ENCODE measurements at regions not wholly inside any gene's neighbourhood (a gene's known extent, or its start where the extent isn't known, plus 50 kb on each side); places are given as distances from the start of the nearest gene placed in this dataset.

- no peaks in the 10 kb centered on the region for H3K9me3 Mint-ChIP-seq
- peaks cover 0 to 10% of the 10 kb centered on the region in 2 experiments for H3K27me3 ChIP-seq (replicated peaks in 1 of 2; ENCODE audit: control insufficient read depth in 2 of 2, extremely low read depth in 1 of 2, insufficient read depth in 2 of 2, low read length in 1 of 2)
- H3K27ac ChIP-seq (ENCODE audit: low read length), result no peak overlapping the region
- no peaks in the 10 kb centered on the region for H3K36me3 Mint-ChIP-seq
- no peaks in the 10 kb centered on the region for H3K4me1 Mint-ChIP-seq
- ChIA-PET POLR2A (no interaction called here), CTCF (no interaction called here)
- no peaks in the 10 kb centered on the region for H3K36me3 ChIP-seq (ENCODE audit: control insufficient read depth in 2 of 2, extremely low read depth in 1 of 2, insufficient read depth in 1 of 2, low read length in 1 of 2)
- no peak overlapping the region for H3K4me3 ChIP-seq (ENCODE audit: control insufficient read depth in 1 of 2, extremely low read depth in 1 of 2, low read length in 1 of 2)
- H3K27ac Mint-ChIP-seq, result no peak overlapping the region
- H3K4me1 ChIP-seq (ENCODE audit: control insufficient read depth in 1 of 2, extremely low read depth in 1 of 2, insufficient read depth in 2 of 2, low read length in 2 of 2), result no peaks in the 10 kb centered on the region
- no peak overlapping the region for H3K4me3 Mint-ChIP-seq
- no peaks in the 10 kb centered on the region for H3K9me3 ChIP-seq
- DNase-seq, result no peak
- peaks cover 2 to 4% of the 10 kb centered on the region in 2 donors for H3K27me3 Mint-ChIP-seq
- WGBS (ENCODE audit: insufficient coverage), result 93% methylated on average over 2 of the region's 4 CpGs
- no peak for ATAC-seq (replicated peaks in 1 of 4)
Measured at GRCh38 chr16:54215471-54215870, 71.1 kb downstream of the IRX3 start.

- DNase-seq (no peak), ATAC-seq (replicated peaks in 1 of 4) (no peak)
- Histone ChIP-seq H3K4me1 (ENCODE audit: control insufficient read depth in 1 of 2, extremely low read depth in 1 of 2, insufficient read depth in 2 of 2, low read length in 2 of 2) (no peaks in the 10 kb centered on the region), H3K9me3 (no peaks in the 10 kb centered on the region), H3K27ac (ENCODE audit: low read length) (no peak overlapping the region), H3K27me3 (replicated peaks in 1 of 2; ENCODE audit: control insufficient read depth in 2 of 2, extremely low read depth in 1 of 2, insufficient read depth in 2 of 2, low read length in 1 of 2) (peaks cover 0 to 6% of the 10 kb centered on the region in 2 experiments), H3K36me3 (ENCODE audit: control insufficient read depth in 2 of 2, extremely low read depth in 1 of 2, insufficient read depth in 1 of 2, low read length in 1 of 2) (no peaks in the 10 kb centered on the region), H3K4me3 (ENCODE audit: control insufficient read depth in 1 of 2, extremely low read depth in 1 of 2, low read length in 1 of 2) (no peak overlapping the region)
- POLR2A ChIA-PET, result no interaction called here
- H3K27ac Mint-ChIP-seq, result no peak overlapping the region
- H3K4me1 Mint-ChIP-seq, result no peaks in the 10 kb centered on the region
- CTCF ChIA-PET, result no interaction called here
- H3K36me3 Mint-ChIP-seq, result no peaks in the 10 kb centered on the region
- H3K4me3 Mint-ChIP-seq, result no peak overlapping the region
- 44% methylated on average over 2 of the region's 4 CpGs for WGBS (ENCODE audit: insufficient coverage)
- H3K27me3 Mint-ChIP-seq, result peaks cover 4 to 5% of the 10 kb centered on the region in 2 donors
- H3K9me3 Mint-ChIP-seq, result no peaks in the 10 kb centered on the region
Measured at GRCh38 chr16:54213322-54213721, 73.3 kb downstream of the IRX3 start.

- CTCF ChIA-PET, result interaction anchor here in 1 of 2 donors (0.6 kb wide), 1 partner anchor 12 kb away, joined by 3 read pairs; no protein-coding TSS in a partner anchor
- Mint-ChIP-seq H3K4me1 (no peaks in the 10 kb centered on the region), H3K4me3 (no peak overlapping the region), H3K27ac (no peak overlapping the region), H3K27me3 (peaks cover 5 to 6% of the 10 kb centered on the region in 2 donors), H3K9me3 (no peaks in the 10 kb centered on the region), H3K36me3 (no peaks in the 10 kb centered on the region)
- H3K27ac ChIP-seq (ENCODE audit: low read length), result no peak overlapping the region
- peaks cover 0 to 5% of the 10 kb centered on the region in 2 experiments for H3K27me3 ChIP-seq (replicated peaks in 1 of 2; ENCODE audit: control insufficient read depth in 2 of 2, extremely low read depth in 1 of 2, insufficient read depth in 2 of 2, low read length in 1 of 2)
- no peaks in the 10 kb centered on the region for H3K9me3 ChIP-seq
- ATAC-seq (replicated peaks in 1 of 4), result no peak
- 85% methylated on average over 6 of the region's 10 CpGs for WGBS (ENCODE audit: insufficient coverage)
- H3K36me3 ChIP-seq (ENCODE audit: control insufficient read depth in 2 of 2, extremely low read depth in 1 of 2, insufficient read depth in 1 of 2, low read length in 1 of 2), result no peaks in the 10 kb centered on the region
- H3K4me1 ChIP-seq (ENCODE audit: control insufficient read depth in 1 of 2, extremely low read depth in 1 of 2, insufficient read depth in 2 of 2, low read length in 2 of 2), result no peaks in the 10 kb centered on the region
- no peak for DNase-seq
- POLR2A ChIA-PET, result no interaction called here
- no peak overlapping the region for H3K4me3 ChIP-seq (ENCODE audit: control insufficient read depth in 1 of 2, extremely low read depth in 1 of 2, low read length in 1 of 2)
Measured at GRCh38 chr16:54212893-54213292, 73.7 kb downstream of the IRX3 start.

GRCh38 chr16:54211203-54211602 is 75.4 kb downstream of the IRX3 start:
- Histone ChIP-seq H3K27me3 (replicated peaks in 1 of 2; ENCODE audit: control insufficient read depth in 2 of 2, extremely low read depth in 1 of 2, insufficient read depth in 2 of 2, low read length in 1 of 2) (peaks cover 0 to 12% of the 10 kb centered on the region in 2 experiments), H3K9me3 (no peaks in the 10 kb centered on the region), H3K4me1 (ENCODE audit: control insufficient read depth in 1 of 2, extremely low read depth in 1 of 2, insufficient read depth in 2 of 2, low read length in 2 of 2) (no peaks in the 10 kb centered on the region), H3K27ac (ENCODE audit: low read length) (no peak overlapping the region), H3K36me3 (ENCODE audit: control insufficient read depth in 2 of 2, extremely low read depth in 1 of 2, insufficient read depth in 1 of 2, low read length in 1 of 2) (no peaks in the 10 kb centered on the region), H3K4me3 (ENCODE audit: control insufficient read depth in 1 of 2, extremely low read depth in 1 of 2, low read length in 1 of 2) (no peak overlapping the region)
- no CpG with 5 or more reads among the region's 5 CpGs for WGBS (ENCODE audit: insufficient coverage)
- DNase-seq (no peak), ATAC-seq (replicated peaks in 1 of 4) (no peak)
- ChIA-PET POLR2A (no interaction called here), CTCF (interaction anchor here in 1 of 2 donors (0.6 kb wide), 1 partner anchor 651 kb away, joined by 3 read pairs; no protein-coding TSS in a partner anchor)
- no peaks in the 10 kb centered on the region for H3K9me3 Mint-ChIP-seq
- no peak overlapping the region for H3K4me3 Mint-ChIP-seq
- H3K27ac Mint-ChIP-seq, result no peak overlapping the region
- no peaks in the 10 kb centered on the region for H3K4me1 Mint-ChIP-seq
- no peaks in the 10 kb centered on the region for H3K36me3 Mint-ChIP-seq
- H3K27me3 Mint-ChIP-seq, result peaks cover 9 to 10% of the 10 kb centered on the region in 2 donors

GRCh38 chr16:54210452-54211125 is 76.0 kb downstream of the IRX3 start:
- DNase-seq (no peak), ATAC-seq (replicated peaks in 1 of 4) (no peak)
- no peak overlapping the region for H3K27ac Mint-ChIP-seq
- H3K4me3 Mint-ChIP-seq, result no peak overlapping the region
- Histone ChIP-seq H3K4me1 (ENCODE audit: control insufficient read depth in 1 of 2, extremely low read depth in 1 of 2, insufficient read depth in 2 of 2, low read length in 2 of 2) (no peaks in the 10 kb centered on the region), H3K36me3 (ENCODE audit: control insufficient read depth in 2 of 2, extremely low read depth in 1 of 2, insufficient read depth in 1 of 2, low read length in 1 of 2) (no peaks in the 10 kb centered on the region), H3K27me3 (replicated peaks in 1 of 2; ENCODE audit: control insufficient read depth in 2 of 2, extremely low read depth in 1 of 2, insufficient read depth in 2 of 2, low read length in 1 of 2) (peaks cover 0 to 14% of the 10 kb centered on the region in 2 experiments), H3K4me3 (ENCODE audit: control insufficient read depth in 1 of 2, extremely low read depth in 1 of 2, low read length in 1 of 2) (no peak overlapping the region), H3K27ac (ENCODE audit: low read length) (no peak overlapping the region), H3K9me3 (no peaks in the 10 kb centered on the region)
- ChIA-PET POLR2A (no interaction called here), CTCF (no interaction called here)
- 93% methylated on average over 8 of the region's 16 CpGs for WGBS (ENCODE audit: insufficient coverage)
- H3K9me3 Mint-ChIP-seq, result no peaks in the 10 kb centered on the region
- H3K27me3 Mint-ChIP-seq, result peaks cover 9 to 10% of the 10 kb centered on the region in 2 donors
- H3K4me1 Mint-ChIP-seq, result no peaks in the 10 kb centered on the region
- no peaks in the 10 kb centered on the region for H3K36me3 Mint-ChIP-seq

GRCh38 chr16:54208237-54208636 is 78.3 kb downstream of the IRX3 start:
- no peaks in the 10 kb centered on the region for H3K36me3 Mint-ChIP-seq
- no peaks in the 10 kb centered on the region for H3K4me1 Mint-ChIP-seq
- Histone ChIP-seq H3K9me3 (no peaks in the 10 kb centered on the region), H3K4me1 (ENCODE audit: control insufficient read depth in 1 of 2, extremely low read depth in 1 of 2, insufficient read depth in 2 of 2, low read length in 2 of 2) (no peaks in the 10 kb centered on the region), H3K4me3 (ENCODE audit: control insufficient read depth in 1 of 2, extremely low read depth in 1 of 2, low read length in 1 of 2) (no peak overlapping the region), H3K27me3 (replicated peaks in 1 of 2; ENCODE audit: control insufficient read depth in 2 of 2, extremely low read depth in 1 of 2, insufficient read depth in 2 of 2, low read length in 1 of 2) (peaks cover 0 to 18% of the 10 kb centered on the region in 2 experiments), H3K27ac (ENCODE audit: low read length) (no peak overlapping the region), H3K36me3 (ENCODE audit: control insufficient read depth in 2 of 2, extremely low read depth in 1 of 2, insufficient read depth in 1 of 2, low read length in 1 of 2) (no peaks in the 10 kb centered on the region)
- no peak overlapping the region for H3K4me3 Mint-ChIP-seq
- peaks cover 9 to 10% of the 10 kb centered on the region in 2 donors for H3K27me3 Mint-ChIP-seq
- ATAC-seq (replicated peaks in 1 of 4), result no peak
- CTCF ChIA-PET, result interaction anchor here in 1 of 2 donors (0.5 kb wide), 1 partner anchor 65 kb away, joined by 13 read pairs; no protein-coding TSS in a partner anchor
- peaks cover 0 to 4% (median 0%) of the 10 kb centered on the region in 3 donors for H3K9me3 Mint-ChIP-seq
- no peak for DNase-seq
- WGBS (ENCODE audit: insufficient coverage), result no CpG with 5 or more reads among the region's 5 CpGs
- no peak overlapping the region for H3K27ac Mint-ChIP-seq
- POLR2A ChIA-PET, result no interaction called here
